ENCODE measurements at regions not wholly inside any gene's neighbourhood (a gene's known extent, or its start where the extent isn't known, plus 50 kb on each side); places are given as distances from the start of the nearest gene placed in this dataset.
"Not testable (repeated sequence)": the region's sequence is repeated elsewhere in the genome, so short reads cannot be mapped to it uniquely, and the experiment has no call there.

- no peak overlapping the region for H3K4me3 ChIP-seq (ENCODE audit: low read depth, low read length)
- H3K9me3 ChIP-seq (ENCODE audit: control insufficient read depth, insufficient read depth, low read depth, low read length), result peaks cover 5% of the 10 kb centered on the region; the same call in 1 of the 2 replicates
- no peaks in the 10 kb centered on the region for H3K36me3 ChIP-seq (ENCODE audit: control insufficient read depth, insufficient read depth, low read length)
Observed at GRCh38 chr9:80763536-80763935, 925.8 kb downstream of the TLE1 start.

GRCh38 chr9:80755586-80755985, 933.8 kb downstream of the TLE1 start:
- H3K36me3 ChIP-seq (ENCODE audit: control insufficient read depth, insufficient read depth, low read length), result no peaks in the 10 kb centered on the region
- H3K9me3 ChIP-seq (ENCODE audit: control insufficient read depth, insufficient read depth, low read depth, low read length), result no peaks in the 10 kb centered on the region
- H3K27me3 ChIP-seq (ENCODE audit: control insufficient read depth, insufficient read depth, low read length), result no peaks in the 10 kb centered on the region
- H3K27ac ChIP-seq (ENCODE audit: low read depth, low read length), result no peak overlapping the region
- no peak overlapping the region for H3K9ac ChIP-seq (ENCODE audit: low read length)
- no peaks in the 10 kb centered on the region for H3K4me1 ChIP-seq (ENCODE audit: control insufficient read depth, insufficient read depth, low read length)
- H3K4me3 ChIP-seq (ENCODE audit: low read depth, low read length), result no peak overlapping the region

More at GRCh38 chr9:80763536-80763935, 925.8 kb downstream of the TLE1 start:
- Histone ChIP-seq H3K27me3 (ENCODE audit: control insufficient read depth, insufficient read depth, low read length) (no peaks in the 10 kb centered on the region), H3K27ac (ENCODE audit: low read depth, low read length) (no peak overlapping the region), H3K4me1 (ENCODE audit: control insufficient read depth, insufficient read depth, low read length) (no peaks in the 10 kb centered on the region), H3K9ac (ENCODE audit: low read length) (no peak overlapping the region)

GRCh38 chr9:80747056-80747455, 942.3 kb downstream of the TLE1 start:
- H3K4me3 ChIP-seq (ENCODE audit: low read depth, low read length), result peak overlapping the region; percentile 32
- H3K9ac ChIP-seq (ENCODE audit: low read length), result not testable (repeated sequence)

GRCh38 chr9:80732506-80732905, 956.8 kb downstream of the TLE1 start:
- Histone ChIP-seq H3K9ac (ENCODE audit: low read length) (no peak overlapping the region), H3K36me3 (ENCODE audit: control insufficient read depth, insufficient read depth, low read length) (no peaks in the 10 kb centered on the region), H3K9me3 (ENCODE audit: control insufficient read depth, insufficient read depth, low read depth, low read length) (no peaks in the 10 kb centered on the region), H3K27me3 (ENCODE audit: control insufficient read depth, insufficient read depth, low read length) (no peaks in the 10 kb centered on the region), H3K27ac (ENCODE audit: low read depth, low read length) (no peak overlapping the region), H3K4me3 (ENCODE audit: low read depth, low read length) (no peak overlapping the region), H3K4me1 (ENCODE audit: control insufficient read depth, insufficient read depth, low read length) (no peaks in the 10 kb centered on the region)

More at GRCh38 chr9:80747056-80747455, 942.3 kb downstream of the TLE1 start:
- H3K36me3 ChIP-seq (ENCODE audit: control insufficient read depth, insufficient read depth, low read length); H3K9me3 ChIP-seq (ENCODE audit: control insufficient read depth, insufficient read depth, low read depth, low read length); H3K27me3 ChIP-seq (ENCODE audit: control insufficient read depth, insufficient read depth, low read length); H3K4me1 ChIP-seq (ENCODE audit: control insufficient read depth, insufficient read depth, low read length); H3K27ac ChIP-seq (ENCODE audit: low read depth, low read length): not testable (repeated sequence)

- Histone ChIP-seq H3K27me3 (ENCODE audit: control insufficient read depth, insufficient read depth, low read length) (no peaks in the 10 kb centered on the region), H3K36me3 (ENCODE audit: control insufficient read depth, insufficient read depth, low read length) (no peaks in the 10 kb centered on the region), H3K9ac (ENCODE audit: low read length) (no peak overlapping the region), H3K27ac (ENCODE audit: low read depth, low read length) (no peak overlapping the region), H3K9me3 (ENCODE audit: control insufficient read depth, insufficient read depth, low read depth, low read length) (peaks cover 21% of the 10 kb centered on the region), H3K4me1 (ENCODE audit: control insufficient read depth, insufficient read depth, low read length) (no peaks in the 10 kb centered on the region), H3K4me3 (ENCODE audit: low read depth, low read length) (no peak overlapping the region)
Observed at GRCh38 chr9:80720579-80720978, 968.8 kb downstream of the TLE1 start.

GRCh38 chr9:80707120-80707519, 982.2 kb downstream of the TLE1 start:
- Histone ChIP-seq H3K4me1 (ENCODE audit: control insufficient read depth, insufficient read depth, low read length) (no peaks in the 10 kb centered on the region), H3K27me3 (ENCODE audit: control insufficient read depth, insufficient read depth, low read length) (no peaks in the 10 kb centered on the region), H3K27ac (ENCODE audit: low read depth, low read length) (no peak overlapping the region), H3K9ac (ENCODE audit: low read length) (no peak overlapping the region), H3K36me3 (ENCODE audit: control insufficient read depth, insufficient read depth, low read length) (no peaks in the 10 kb centered on the region), H3K4me3 (ENCODE audit: low read depth, low read length) (no peak overlapping the region), H3K9me3 (ENCODE audit: control insufficient read depth, insufficient read depth, low read depth, low read length) (peaks cover 30% of the 10 kb centered on the region)

- H3K36me3 ChIP-seq (ENCODE audit: control insufficient read depth, insufficient read depth, low read length), result no peaks in the 10 kb centered on the region
- no peak overlapping the region for H3K27ac ChIP-seq (ENCODE audit: low read depth, low read length)
- peaks cover 8% of the 10 kb centered on the region for H3K4me1 ChIP-seq (ENCODE audit: control insufficient read depth, insufficient read depth, low read length)
- H3K27me3 ChIP-seq (ENCODE audit: control insufficient read depth, insufficient read depth, low read length), result no peaks in the 10 kb centered on the region
- no peak overlapping the region for H3K9ac ChIP-seq (ENCODE audit: low read length)
- no peak overlapping the region for H3K4me3 ChIP-seq (ENCODE audit: low read depth, low read length)
- 0 out of 2 replicates have a peak, but pooled peaks cover 3% of the 10 kb centered on the region for H3K9me3 ChIP-seq (ENCODE audit: control insufficient read depth, insufficient read depth, low read depth, low read length)
Observed at GRCh38 chr9:80701061-80701460, 988.3 kb downstream of the TLE1 start.

GRCh38 chr9:80699511-80699998, 989.8 kb downstream of the TLE1 start:
- H3K27me3 ChIP-seq (ENCODE audit: control insufficient read depth, insufficient read depth, low read length), result no peaks in the 10 kb centered on the region
- H3K36me3 ChIP-seq (ENCODE audit: control insufficient read depth, insufficient read depth, low read length), result no peaks in the 10 kb centered on the region
- no peak overlapping the region for H3K9ac ChIP-seq (ENCODE audit: low read length)
- H3K27ac ChIP-seq (ENCODE audit: low read depth, low read length), result no peak overlapping the region
- no peak overlapping the region for H3K4me3 ChIP-seq (ENCODE audit: low read depth, low read length)
- peaks cover 8% of the 10 kb centered on the region for H3K4me1 ChIP-seq (ENCODE audit: control insufficient read depth, insufficient read depth, low read length)
- 0 out of 2 replicates have a peak, but pooled peaks cover 3% of the 10 kb centered on the region for H3K9me3 ChIP-seq (ENCODE audit: control insufficient read depth, insufficient read depth, low read depth, low read length)

GRCh38 chr9:80698725-80699410, 990.5 kb downstream of the TLE1 start:
- Histone ChIP-seq H3K36me3 (ENCODE audit: control insufficient read depth, insufficient read depth, low read length) (no peaks in the 10 kb centered on the region), H3K9ac (ENCODE audit: low read length) (no peak overlapping the region), H3K27me3 (ENCODE audit: control insufficient read depth, insufficient read depth, low read length) (no peaks in the 10 kb centered on the region), H3K4me1 (ENCODE audit: control insufficient read depth, insufficient read depth, low read length) (peaks cover 8% of the 10 kb centered on the region), H3K9me3 (ENCODE audit: control insufficient read depth, insufficient read depth, low read depth, low read length) (0 out of 2 replicates have a peak, but pooled peaks cover 2% of the 10 kb centered on the region), H3K4me3 (ENCODE audit: low read depth, low read length) (no peak overlapping the region), H3K27ac (ENCODE audit: low read depth, low read length) (no peak overlapping the region)

- Histone ChIP-seq H3K27me3 (ENCODE audit: control insufficient read depth, insufficient read depth, low read length) (no peaks in the 10 kb centered on the region), H3K36me3 (ENCODE audit: control insufficient read depth, insufficient read depth, low read length) (no peaks in the 10 kb centered on the region), H3K27ac (ENCODE audit: low read depth, low read length) (no peak overlapping the region), H3K9ac (ENCODE audit: low read length) (no peak overlapping the region), H3K9me3 (ENCODE audit: control insufficient read depth, insufficient read depth, low read depth, low read length) (peaks cover 6% of the 10 kb centered on the region; the same call in 1 of the 2 replicates), H3K4me3 (ENCODE audit: low read depth, low read length) (no peak overlapping the region), H3K4me1 (ENCODE audit: control insufficient read depth, insufficient read depth, low read length) (0 out of 2 replicates have a peak, but pooled peaks cover 5% of the 10 kb centered on the region)
Observed at GRCh38 chr9:80692751-80693150, 996.6 kb downstream of the TLE1 start.

- Histone ChIP-seq H3K36me3 (ENCODE audit: control insufficient read depth, insufficient read depth, low read length) (no peaks in the 10 kb centered on the region), H3K4me3 (ENCODE audit: low read depth, low read length) (no peak overlapping the region), H3K4me1 (ENCODE audit: control insufficient read depth, insufficient read depth, low read length) (0 out of 2 replicates have a peak, but pooled peaks cover 5% of the 10 kb centered on the region), H3K9me3 (ENCODE audit: control insufficient read depth, insufficient read depth, low read depth, low read length) (peaks cover 6% of the 10 kb centered on the region; the same call in 1 of the 2 replicates), H3K27me3 (ENCODE audit: control insufficient read depth, insufficient read depth, low read length) (no peaks in the 10 kb centered on the region), H3K27ac (ENCODE audit: low read depth, low read length) (no peak overlapping the region), H3K9ac (ENCODE audit: low read length) (no peak overlapping the region)
Observed at GRCh38 chr9:80691229-80691628, 998.1 kb downstream of the TLE1 start.
